ENCODE measurements at regions not wholly inside any gene's neighbourhood (a gene's known extent, or its start where the extent isn't known, plus 50 kb on each side); places are given as distances from the start of the nearest gene placed in this dataset.
"Not testable (repeated sequence)": the region's sequence is repeated elsewhere in the genome, so short reads cannot be mapped to it uniquely, and the experiment has no call there.

DNA sequence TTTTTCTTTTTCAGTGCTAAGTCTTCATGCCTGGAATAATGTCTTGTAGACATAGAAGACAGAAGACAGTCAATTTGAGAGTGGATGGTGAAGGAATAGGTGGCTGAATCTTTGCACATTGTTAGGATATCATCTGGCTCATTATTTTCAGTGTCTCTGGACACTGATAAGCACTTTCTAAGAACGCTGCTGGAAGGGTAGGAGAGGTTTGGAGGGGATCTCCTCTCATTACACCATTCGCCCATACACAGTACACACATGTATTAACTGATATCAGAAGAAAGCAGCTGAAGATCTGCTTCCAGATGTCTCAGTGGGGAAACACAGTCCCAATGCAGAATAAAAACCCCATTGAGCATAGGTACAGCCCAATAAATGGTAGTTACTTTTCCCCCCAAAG is 461.1 kb upstream of the DCN start:
- in situ Hi-C loops (cut with HindIII; ENCODE audit: low sequenced_read_pairs), result no loop called here

DNA sequence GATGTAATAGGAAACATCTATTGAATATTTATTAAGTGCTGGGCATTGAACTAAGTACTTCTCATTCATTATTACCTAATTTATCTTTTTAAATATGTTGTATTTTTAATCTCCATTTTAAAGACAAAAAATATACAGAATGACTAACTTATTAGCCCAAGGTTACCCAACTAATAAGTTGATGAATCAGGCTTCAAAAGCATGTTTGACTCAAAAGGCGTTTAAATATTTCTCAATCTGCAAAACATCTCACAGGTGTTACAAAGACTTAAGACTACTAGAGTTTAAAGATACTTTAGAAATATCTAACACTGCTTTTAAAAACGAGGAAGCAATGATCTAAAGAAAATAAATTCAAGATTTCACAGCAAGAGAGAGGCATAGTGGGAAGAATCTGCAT is 457.4 kb upstream of the DCN start:
- in situ Hi-C loops (cut with HindIII; ENCODE audit: low sequenced_read_pairs), result no loop called here

DNA sequence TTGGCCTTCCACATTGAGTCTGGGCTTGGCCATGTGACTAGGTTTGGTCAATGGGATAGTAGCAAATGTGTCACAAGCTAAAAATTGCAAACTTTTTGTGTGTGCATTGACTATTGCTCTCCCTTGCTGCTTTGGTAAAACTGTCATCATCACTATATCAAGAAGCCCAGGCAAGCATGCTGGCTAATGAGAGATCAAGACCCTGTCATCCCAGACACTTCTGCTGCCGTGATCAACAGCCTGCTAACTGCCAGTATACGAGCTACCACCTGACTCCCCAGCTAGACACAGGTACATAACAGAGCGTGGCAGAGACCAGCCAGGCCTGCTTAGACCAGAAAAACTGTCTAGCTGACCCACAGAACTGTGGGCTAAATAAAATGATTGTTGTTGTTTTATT is 456.7 kb upstream of the DCN start:
- in situ Hi-C loops (cut with HindIII; ENCODE audit: low sequenced_read_pairs), result no loop called here

DNA sequence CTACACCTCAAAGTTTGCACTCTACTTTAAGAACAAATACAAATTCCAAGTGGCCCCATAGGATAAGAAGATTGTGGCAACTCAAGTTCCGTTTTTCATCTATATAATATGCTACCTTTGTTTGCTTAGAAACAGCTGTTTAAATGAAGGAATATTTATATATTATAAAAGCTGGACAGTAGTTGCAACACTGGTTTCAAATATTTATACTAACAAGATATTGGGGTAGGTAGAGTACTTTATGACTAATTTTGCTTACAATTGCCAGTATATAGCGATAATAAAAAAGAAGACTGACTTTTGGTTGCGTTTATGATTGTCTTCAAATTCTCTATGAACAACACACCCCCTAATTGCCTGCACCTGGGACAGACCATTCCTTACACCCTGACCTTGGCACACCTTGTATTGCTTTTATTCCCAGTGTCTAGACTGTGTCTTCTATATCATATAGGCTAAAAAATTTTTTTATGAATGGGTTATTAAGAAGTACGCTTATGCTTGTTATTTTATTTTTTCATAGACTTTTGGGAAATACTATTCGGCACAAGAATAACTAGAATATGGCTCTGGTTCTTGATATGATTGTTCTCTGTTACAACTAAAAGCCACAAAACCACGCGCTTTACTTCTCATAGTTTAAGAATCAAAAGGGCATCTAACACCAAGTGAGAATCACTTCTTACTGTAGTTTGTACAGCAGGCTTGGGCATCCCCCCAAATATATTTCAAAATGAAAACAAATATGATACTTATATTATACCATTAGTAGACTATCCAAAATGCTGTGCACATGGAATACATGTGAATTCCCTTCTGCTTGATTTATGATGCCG is 455.4 kb upstream of the DCN start:
- in situ Hi-C loops (cut with HindIII; ENCODE audit: low sequenced_read_pairs), result no loop called here

DNA sequence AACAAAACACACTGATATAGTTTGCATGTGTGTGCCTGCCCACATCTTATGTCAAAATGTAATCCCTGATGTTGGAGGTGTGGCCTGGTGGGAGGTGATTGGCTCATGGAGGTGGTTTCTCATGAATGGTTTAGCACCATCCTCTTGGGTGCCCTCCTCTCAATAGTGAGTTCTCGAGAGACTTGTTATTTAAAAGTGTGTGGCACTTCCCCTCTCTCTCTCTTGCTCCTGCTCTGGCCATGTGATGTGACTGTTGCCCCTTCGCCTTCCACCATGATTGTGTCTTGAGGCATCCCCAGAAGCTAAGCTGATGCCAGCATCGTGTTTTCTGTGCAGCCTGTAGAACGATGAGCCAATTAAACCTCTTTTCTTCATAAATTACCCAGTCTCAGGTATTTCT is 454.1 kb upstream of the DCN start:
- in situ Hi-C loops (cut with HindIII; ENCODE audit: low sequenced_read_pairs), result no loop called here

DNA sequence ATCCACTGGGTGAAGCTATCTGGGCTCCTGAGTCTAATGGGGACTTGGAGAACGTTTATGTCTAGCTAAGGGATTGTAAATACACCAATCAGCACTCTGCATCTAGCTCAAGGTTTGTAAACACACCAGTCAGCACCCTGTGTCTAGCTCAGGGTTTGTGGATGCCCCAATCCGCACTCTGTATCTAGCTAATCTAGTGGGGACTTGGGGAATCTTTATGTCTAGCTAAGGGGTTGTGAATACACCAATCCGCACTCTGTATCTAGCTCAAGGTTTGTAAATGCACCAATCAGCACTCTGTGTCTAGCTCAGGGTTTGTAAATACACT is 451.7 kb upstream of the DCN start:
- in situ Hi-C loops (cut with HindIII; ENCODE audit: low sequenced_read_pairs), result not testable (repeated sequence)

DNA sequence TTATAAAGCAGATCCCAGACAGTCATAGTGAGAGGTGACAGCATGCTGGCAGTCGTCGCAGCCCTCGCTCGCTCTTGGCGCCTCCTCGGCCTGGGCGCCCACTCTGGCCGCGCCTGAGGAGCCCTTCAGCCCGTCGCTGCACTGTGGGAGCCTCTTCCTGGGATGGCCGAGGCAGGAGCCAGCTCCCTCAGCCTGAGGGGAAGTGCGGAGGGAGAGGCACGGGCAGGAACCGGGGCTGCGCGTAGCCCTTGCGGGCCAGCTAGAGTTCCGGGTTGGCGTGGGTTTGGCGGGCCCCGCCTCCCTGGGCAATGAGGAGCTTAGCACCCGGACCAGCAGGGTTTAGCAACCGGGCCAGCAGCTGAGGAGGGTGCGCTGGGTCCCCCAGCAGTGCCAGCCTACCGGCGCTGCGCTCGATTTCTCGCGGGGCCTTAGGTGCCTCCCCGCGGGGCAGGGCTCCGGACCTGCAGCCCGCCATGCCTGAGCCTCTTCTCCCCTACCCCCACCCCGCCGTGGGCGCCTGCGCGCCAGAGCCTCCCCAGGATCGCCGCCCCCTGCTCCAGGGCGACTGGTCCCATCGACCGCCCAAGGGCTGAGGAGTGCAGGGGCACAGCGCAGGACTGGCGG is 451.2 kb upstream of the DCN start:
- in situ Hi-C loops (cut with HindIII; ENCODE audit: low sequenced_read_pairs), result no loop called here

DNA sequence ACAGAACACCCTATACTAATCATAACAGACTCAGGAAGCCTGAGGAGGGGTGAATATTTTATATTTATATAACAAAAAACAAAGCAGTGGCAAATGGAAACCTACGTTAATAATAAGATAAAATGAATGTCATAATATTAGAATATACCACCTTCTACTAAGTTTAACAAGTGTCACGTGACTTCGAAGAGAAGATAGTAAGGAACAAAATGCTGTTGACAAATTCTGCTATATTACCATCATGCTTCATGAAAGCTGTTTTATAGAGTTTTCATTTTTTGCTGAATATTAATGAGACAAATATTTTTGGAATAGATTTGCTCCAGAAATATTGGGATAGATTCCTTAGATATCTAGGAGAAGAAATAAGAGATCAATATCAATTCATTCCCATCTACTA is 450.6 kb upstream of the DCN start:
- in situ Hi-C loops (cut with HindIII; ENCODE audit: low sequenced_read_pairs), result no loop called here

DNA sequence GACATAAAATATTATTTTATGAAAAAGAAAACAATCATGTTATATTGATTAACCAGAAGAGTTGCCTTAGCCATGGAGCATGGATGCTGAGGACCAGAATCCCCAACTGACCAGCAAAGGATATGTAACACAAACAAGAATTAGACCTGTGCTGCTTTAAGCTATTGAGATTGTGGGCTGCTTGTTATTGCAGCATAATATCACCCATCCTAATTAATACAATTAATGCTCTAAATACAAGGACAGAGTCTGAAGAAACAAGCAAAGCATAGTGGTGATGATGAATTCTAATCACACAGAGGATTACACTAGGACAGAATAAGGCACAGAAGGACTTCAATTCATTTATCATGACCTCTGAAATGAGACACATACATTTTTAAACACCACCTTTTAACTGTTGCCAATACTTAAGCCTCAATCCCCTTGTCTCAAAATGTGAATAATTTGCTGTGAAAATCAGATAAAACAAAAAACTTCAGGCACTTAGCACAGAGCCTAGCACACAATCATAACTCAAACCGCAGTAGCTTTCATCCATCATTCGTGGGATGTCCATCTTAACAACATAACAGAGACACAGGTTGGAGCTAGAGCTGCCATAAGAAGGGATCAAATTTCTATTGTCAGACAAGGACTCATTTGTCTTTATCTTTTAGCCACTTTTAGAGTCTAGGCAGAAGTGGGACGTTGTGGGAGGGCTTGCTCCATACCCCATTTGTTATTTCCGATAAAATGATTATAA is 449.6 kb upstream of the DCN start:
- in situ Hi-C loops (cut with HindIII; ENCODE audit: low sequenced_read_pairs), result no loop called here

DNA sequence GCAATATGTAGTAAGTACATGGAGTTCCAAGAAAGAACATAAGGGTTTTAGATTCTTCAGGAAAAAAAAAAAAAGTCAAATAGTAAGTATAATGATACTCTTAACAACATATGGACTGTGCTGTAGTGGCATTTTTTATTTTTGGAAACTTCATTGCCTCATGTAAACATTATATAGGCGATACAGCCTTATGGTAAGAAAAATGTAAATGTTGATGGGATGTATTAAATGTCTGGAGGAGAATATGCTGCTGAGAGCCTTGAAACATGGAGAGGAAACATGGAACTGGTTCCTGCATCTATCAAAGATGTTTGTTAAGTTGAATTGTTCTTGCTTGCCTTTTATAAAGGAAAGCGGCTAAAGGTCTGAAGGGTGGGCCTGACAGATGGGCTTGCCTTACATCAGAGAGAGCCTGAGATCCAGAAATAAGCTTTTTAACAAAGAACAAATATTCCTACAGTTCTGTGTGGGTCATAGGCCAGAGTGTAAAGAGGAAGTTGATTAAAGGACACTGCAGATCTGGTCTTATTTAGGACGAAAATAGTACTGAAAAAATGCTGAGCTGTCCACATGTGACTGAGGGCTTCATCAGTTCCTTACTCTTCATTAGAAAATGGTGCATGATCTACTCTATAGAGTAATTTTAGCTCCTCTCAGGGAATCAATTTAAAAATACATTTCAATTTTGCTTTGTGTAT is 448.1 kb upstream of the DCN start:
- in situ Hi-C loops (cut with HindIII; ENCODE audit: low sequenced_read_pairs), result no loop called here

DNA sequence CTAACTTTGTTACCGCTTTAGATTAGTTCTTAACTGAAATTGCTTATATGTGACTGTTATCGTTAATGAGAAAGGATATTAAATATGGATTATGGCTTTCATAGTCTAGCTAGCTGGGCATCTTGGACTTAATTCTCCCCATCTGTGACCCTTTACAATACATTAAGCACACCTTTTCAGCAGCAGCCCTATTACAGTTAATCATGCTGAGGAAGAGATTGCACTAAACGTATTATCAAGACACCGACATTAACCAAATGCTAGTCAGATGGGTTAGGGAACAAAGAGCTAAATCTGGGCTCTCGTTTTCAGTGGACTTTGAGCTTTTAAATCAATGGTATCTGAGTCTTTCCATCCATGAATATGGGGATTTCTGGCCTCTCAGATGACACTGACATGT is 447.5 kb upstream of the DCN start:
- in situ Hi-C loops (cut with HindIII; ENCODE audit: low sequenced_read_pairs), result no loop called here

DNA sequence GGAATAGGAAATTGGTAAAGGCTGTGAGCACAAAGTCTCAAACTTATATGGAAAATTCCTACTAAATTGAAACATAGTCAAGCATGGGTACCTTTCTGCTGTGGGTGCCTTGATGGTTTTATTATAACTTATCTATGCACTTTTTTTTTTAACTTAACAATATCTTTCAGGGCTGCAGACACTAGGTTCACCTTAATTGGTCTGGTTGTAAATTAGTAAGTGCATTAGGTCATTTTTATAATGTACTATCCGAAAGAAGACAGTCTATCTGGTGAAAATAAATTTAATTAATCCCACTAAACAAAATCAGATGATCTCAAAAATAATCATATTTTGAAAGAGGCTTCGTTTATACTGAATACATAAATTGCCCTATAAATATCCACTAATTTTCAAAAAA is 446.8 kb upstream of the DCN start:
- in situ Hi-C loops (cut with HindIII; ENCODE audit: low sequenced_read_pairs), result no loop called here

DNA sequence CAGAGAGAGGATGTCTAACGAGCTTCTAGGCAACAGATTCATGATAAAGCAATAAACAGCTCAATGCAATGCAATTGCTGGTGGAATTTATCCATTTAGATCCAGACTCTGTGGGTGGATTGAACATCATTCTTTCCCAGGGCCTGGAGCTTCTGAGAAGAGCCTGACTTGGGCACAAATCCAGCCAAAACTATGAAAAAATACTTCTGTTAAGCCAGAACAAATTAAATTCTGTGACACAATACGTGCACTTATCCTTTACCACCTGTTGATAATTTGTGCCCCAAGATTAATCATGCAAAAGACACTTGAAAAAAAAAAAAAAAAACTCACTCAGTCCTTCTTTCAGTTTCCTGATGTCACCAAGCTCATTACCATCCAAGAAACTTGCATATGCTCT is 446.0 kb upstream of the DCN start:
- in situ Hi-C loops (cut with HindIII; ENCODE audit: low sequenced_read_pairs), result no loop called here

DNA sequence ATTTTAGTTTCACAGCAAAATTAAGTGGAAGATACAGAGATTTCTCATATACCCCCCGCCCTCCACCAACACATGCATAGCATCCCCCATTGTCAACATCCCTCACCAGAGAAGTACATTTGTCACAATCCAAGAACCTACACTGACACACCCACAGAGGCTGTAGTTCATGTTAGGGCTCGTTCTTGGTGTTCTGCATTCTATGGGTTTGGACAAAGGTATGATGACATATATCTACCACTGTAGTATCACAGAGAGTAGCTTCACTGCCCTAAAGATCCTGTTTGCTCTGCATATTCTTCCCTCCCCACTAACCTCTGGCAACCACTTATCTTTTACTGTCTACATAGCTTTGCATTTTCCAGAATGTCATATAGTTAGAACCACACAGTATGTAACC is 444.6 kb upstream of the DCN start:
- in situ Hi-C loops (cut with HindIII; ENCODE audit: low sequenced_read_pairs), result no loop called here

DNA sequence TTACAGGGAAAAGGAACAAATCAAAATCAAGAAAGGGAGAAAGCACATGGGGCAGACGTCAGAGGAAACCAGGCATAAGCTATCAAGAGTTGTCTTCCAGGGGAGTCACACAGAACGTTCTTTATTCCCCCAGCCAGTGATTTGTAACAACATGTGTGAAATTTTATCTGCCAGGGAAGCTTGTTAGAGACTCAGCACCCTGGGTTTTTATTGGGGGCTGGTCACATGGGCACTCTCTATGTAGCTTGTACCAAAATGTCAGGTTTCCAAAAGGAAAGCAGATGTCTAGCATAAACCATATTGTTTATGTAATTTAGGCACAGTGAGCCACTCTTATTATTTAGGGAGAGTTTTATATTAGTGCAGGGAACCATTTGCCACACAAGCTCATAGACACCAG is 440.4 kb upstream of the DCN start:
- in situ Hi-C loops (cut with HindIII; ENCODE audit: low sequenced_read_pairs), result no loop called here

DNA sequence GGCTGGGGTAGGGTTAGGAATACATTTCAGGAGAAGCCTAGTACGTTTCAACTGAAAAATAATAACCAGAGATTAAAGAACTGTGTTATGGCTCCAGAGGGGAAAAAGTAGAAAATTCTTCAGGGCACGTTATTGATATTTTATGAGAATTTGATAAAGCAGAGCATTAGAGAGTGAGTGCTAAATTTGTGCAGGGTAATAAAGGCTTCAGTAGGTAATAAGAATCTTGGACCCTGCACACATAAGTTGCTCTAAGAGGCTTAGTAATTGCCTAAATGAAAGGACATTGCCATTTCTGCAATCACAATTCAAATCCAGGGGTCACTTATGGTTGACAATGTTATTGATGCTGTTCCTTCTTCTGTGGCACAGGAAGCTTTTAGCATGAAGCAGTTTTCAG is 439.4 kb upstream of the DCN start:
- in situ Hi-C loops (cut with HindIII; ENCODE audit: low sequenced_read_pairs), result no loop called here

DNA sequence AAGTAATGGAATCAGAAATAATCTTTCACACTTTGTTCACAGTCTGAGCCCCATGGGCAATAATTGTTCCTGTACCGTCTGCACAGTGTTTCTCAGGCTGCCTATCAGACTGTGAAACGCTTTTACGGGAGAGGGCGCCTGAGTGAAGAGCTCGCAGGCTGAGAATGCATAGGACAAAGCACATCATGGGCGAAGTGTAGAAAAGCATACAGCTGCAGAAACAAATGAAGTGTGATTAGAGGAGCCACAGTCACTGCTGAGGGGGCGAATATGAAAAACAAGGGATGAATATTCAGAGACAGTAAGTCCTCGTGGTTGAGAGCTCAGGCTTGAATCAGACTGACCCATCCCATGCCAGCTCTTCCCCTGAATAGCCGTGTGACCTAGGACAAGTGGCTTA is 438.4 kb upstream of the DCN start:
- in situ Hi-C loops (cut with HindIII; ENCODE audit: low sequenced_read_pairs), result no loop called here

DNA sequence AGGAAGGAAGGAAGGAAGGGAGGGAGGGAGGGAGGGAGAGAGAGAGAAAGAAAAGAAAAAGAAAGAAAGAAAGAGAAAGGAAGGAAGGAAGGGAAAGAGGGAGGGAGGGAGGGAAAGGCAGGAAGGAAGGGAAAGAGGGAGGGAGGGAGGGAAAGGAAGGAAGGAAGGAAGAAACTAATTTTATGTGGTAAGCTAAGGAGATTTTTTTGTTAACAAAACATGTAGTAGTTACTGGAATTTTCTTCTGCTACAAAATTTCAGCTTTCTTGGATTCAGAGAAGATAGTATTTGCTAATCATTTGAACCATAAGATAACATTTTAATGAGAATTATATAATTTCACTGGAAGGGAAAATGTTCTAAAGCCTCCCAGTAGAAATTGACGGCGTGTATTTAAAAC is 437.8 kb upstream of the DCN start:
- in situ Hi-C loops (cut with HindIII; ENCODE audit: low sequenced_read_pairs), result no loop called here

DNA sequence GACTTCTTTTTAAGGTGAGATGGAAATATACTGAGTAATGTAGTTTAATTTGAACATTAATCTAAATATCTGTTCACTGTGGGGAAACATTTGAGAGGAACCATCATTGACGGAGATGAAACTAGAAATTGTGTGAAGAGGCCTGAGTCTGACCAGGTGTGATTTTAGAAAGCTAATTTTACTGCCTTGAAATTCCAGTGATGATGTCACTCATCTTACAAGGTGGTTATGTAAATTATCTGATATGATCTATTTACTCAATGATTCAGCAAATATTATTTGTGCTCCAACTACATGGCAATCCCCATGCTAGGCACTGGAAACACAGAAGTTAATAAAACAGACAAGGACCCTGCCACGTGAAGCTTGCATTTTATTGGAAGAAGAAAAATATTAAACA is 435.7 kb upstream of the DCN start:
- in situ Hi-C loops (cut with HindIII; ENCODE audit: low sequenced_read_pairs), result no loop called here

DNA sequence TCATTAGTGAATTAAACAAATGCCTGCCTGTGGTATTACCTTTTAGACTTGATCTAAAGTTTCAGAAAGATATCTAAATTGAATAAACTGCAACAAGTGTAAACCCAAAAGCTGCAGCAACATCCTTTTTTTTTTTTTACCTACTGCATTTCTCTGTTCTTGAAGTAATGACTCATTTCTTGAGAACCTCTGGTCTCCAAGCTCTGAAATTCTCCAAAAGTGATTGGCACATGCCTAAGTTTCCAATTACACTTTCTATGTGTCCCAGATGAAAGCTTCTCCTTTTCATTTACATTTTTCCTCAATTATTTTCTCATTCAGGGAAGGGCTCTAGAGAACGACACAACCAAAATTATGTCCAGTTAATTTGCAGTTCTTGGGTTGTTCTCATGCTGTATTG is 435.2 kb upstream of the DCN start:
- in situ Hi-C loops (cut with HindIII; ENCODE audit: low sequenced_read_pairs), result no loop called here

DNA sequence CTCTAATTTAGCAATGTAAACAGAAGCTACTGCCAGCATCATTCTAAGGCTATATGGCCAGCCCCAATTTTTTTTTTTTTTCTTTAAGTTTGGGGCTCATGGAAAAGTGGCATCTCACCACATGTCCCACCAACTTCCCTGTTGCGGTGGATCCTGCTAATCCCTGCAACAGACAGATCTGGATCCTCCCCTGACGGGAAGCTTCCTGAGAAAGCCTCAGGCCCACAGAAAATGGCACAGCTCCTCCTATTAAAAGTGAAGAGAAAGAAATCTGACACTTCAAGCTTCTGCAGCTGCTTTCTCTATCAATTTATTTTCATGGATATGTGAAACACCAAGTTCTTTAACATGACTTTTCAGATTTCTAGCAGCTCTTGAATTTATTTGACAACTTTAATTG is 433.8 kb upstream of the DCN start:
- in situ Hi-C loops (cut with HindIII; ENCODE audit: low sequenced_read_pairs), result no loop called here

Data from DLD1 (cell line).